ENCODE measurements at regions not wholly inside any gene's neighbourhood (a gene's known extent, or its start where the extent isn't known, plus 50 kb on each side); places are given as distances from the start of the nearest gene placed in this dataset.

DNA sequence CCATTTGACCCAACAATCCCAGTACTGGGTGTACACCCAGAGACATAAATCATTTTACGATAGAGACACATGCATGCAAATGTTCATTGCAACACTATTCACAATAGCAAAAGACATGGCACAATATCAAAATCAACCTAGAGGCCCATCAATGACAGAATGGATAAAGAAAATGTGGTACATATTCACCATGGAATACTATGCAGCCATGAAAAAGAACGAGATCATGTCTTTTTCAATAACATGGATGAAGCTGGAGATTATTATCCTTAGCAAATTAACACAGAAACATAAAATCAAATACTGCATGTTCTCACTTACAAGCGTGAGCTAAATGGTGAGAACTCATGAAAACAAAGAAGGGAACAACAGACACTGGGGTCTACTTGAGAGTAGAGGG, 249.1 kb downstream of the RASSF9 start:
- WGBS (ENCODE audit: low lambda C conversion rate, missing lambda C conversion rate): 93% methylated on average over 3 of the region's 3 CpGs
- no peaks in the 10 kb centered on the region for H4K20me1 ChIP-seq (ENCODE audit: insufficient read depth, poor library complexity, severe bottlenecking)

DNA sequence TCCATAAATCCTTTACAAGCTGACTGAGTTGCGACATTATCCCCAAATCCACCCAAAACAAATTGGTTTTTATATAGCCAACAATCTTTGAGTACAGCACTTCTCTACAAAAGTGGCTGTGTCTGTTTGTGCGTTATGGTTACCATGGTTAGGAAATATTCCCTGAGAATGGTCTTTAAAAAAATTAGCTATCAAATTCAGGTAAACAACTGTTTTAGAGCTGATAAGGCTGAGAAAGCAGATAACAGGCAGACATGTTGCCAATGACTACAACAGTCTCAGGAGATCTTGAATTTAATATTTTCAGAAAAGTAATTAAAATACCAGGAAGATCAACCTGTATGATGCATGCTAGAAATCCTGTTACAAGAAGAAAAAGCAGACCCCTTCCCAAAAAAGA, 248.0 kb downstream of the RASSF9 start:
- no peaks in the 10 kb centered on the region for H3K9me3 ChIP-seq (ENCODE audit: low read depth)
- H3K36me3 ChIP-seq (replicated peaks; ENCODE audit: insufficient read depth, low read depth): no peaks in the 10 kb centered on the region
- H3K4me2 ChIP-seq: no peak overlapping the region
- H3K4me1 ChIP-seq (ENCODE audit: insufficient read depth): no peaks in the 10 kb centered on the region
- no peaks in the 10 kb centered on the region for H4K20me1 ChIP-seq (ENCODE audit: insufficient read depth, poor library complexity, severe bottlenecking)
- H3K27ac ChIP-seq: no peak overlapping the region
- H3K9me2 ChIP-seq (replicated peaks; ENCODE audit: insufficient read depth): no peaks in the 10 kb centered on the region
- no peak overlapping the region for H2AFZ ChIP-seq
- TF ChIP-seq EZH2 (IDR thresholded peaks at IDR 0.05; ENCODE audit: borderline replicate concordance) (no peak), EZH2phosphoT487 (IDR thresholded peaks at IDR 0.05; ENCODE audit: low read depth, severe bottlenecking, unreplicated experiment) (no peak)
- TF ChIP-seq, protein P1, sequence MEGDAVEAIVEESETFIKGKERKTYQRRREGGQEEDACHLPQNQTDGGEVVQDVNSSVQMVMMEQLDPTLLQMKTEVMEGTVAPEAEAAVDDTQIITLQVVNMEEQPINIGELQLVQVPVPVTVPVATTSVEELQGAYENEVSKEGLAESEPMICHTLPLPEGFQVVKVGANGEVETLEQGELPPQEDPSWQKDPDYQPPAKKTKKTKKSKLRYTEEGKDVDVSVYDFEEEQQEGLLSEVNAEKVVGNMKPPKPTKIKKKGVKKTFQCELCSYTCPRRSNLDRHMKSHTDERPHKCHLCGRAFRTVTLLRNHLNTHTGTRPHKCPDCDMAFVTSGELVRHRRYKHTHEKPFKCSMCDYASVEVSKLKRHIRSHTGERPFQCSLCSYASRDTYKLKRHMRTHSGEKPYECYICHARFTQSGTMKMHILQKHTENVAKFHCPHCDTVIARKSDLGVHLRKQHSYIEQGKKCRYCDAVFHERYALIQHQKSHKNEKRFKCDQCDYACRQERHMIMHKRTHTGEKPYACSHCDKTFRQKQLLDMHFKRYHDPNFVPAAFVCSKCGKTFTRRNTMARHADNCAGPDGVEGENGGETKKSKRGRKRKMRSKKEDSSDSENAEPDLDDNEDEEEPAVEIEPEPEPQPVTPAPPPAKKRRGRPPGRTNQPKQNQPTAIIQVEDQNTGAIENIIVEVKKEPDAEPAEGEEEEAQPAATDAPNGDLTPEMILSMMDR (IDR thresholded peaks at IDR 0.05; ENCODE audit: poor library complexity): no peak
- no peaks in the 10 kb centered on the region for H3K27me3 ChIP-seq
- WGBS (ENCODE audit: low lambda C conversion rate, missing lambda C conversion rate): 75% methylated on average over 2 of the region's 2 CpGs
- no peak overlapping the region for H3K4me3 ChIP-seq
- no peaks in the 10 kb centered on the region for H3K79me2 ChIP-seq
- no peak for DNase-seq (ENCODE audit: low spot score)

More for the DNA sequence above, 249.1 kb downstream of the RASSF9 start:
- H3K27me3 ChIP-seq: no peaks in the 10 kb centered on the region
- TF ChIP-seq, protein P1 (IDR thresholded peaks at IDR 0.05; ENCODE audit: poor library complexity): no peak
- TF ChIP-seq EZH2phosphoT487 (IDR thresholded peaks at IDR 0.05; ENCODE audit: low read depth, severe bottlenecking, unreplicated experiment) (no peak), EZH2 (IDR thresholded peaks at IDR 0.05; ENCODE audit: borderline replicate concordance) (no peak)
- no peak overlapping the region for H3K27ac ChIP-seq
- no peaks in the 10 kb centered on the region for H3K79me2 ChIP-seq
- H3K9me2 ChIP-seq (replicated peaks; ENCODE audit: insufficient read depth): no peaks in the 10 kb centered on the region
- H3K9me3 ChIP-seq (ENCODE audit: low read depth): no peaks in the 10 kb centered on the region
- H3K4me1 ChIP-seq (ENCODE audit: insufficient read depth): no peaks in the 10 kb centered on the region
- no peak for DNase-seq (ENCODE audit: low spot score)
- H3K4me3 ChIP-seq: no peak overlapping the region
- H3K4me2 ChIP-seq: no peak overlapping the region
- H3K36me3 ChIP-seq (replicated peaks; ENCODE audit: insufficient read depth, low read depth): no peaks in the 10 kb centered on the region
- H2AFZ ChIP-seq: no peak overlapping the region

DNA sequence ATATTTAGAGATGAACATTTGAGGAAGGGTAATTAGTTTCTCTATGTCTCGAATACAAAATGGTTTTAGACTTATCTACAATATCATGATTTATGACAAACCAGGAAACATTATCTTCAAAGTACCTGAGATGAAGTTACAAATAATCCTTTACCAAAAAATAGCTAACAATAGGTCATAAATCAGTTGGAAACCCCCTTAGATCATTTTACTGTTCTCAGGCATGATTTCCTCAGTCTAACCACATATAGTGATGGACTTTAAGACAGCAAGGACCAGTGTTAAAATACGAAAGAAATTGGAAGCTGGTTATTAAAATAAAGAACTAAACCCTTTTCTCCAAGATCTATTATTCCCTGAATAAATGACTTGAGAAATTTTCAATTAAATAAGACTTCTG, 235.4 kb downstream of the RASSF9 start:
- no peaks in the 10 kb centered on the region for H3K79me2 ChIP-seq
- H3K9me3 ChIP-seq (ENCODE audit: low read depth): no peaks in the 10 kb centered on the region
- no peak overlapping the region for H2AFZ ChIP-seq
- no peak overlapping the region for H3K4me2 ChIP-seq
- no peaks in the 10 kb centered on the region for H3K27me3 ChIP-seq
- no peak for DNase-seq (ENCODE audit: low spot score)
- 80% methylated on average over 2 of the region's 2 CpGs for WGBS (ENCODE audit: low lambda C conversion rate, missing lambda C conversion rate)
- H3K27ac ChIP-seq: no peak overlapping the region
- no peaks in the 10 kb centered on the region for H4K20me1 ChIP-seq (ENCODE audit: insufficient read depth, poor library complexity, severe bottlenecking)
- TF ChIP-seq, protein P1 (IDR thresholded peaks at IDR 0.05; ENCODE audit: poor library complexity): no peak
- no peak for TF ChIP-seq EZH2phosphoT487 (IDR thresholded peaks at IDR 0.05; ENCODE audit: low read depth, severe bottlenecking, unreplicated experiment)
- no peak for TF ChIP-seq EZH2 (IDR thresholded peaks at IDR 0.05; ENCODE audit: borderline replicate concordance)
- H3K9me2 ChIP-seq (replicated peaks; ENCODE audit: insufficient read depth): no peaks in the 10 kb centered on the region
- no peaks in the 10 kb centered on the region for H3K4me1 ChIP-seq (ENCODE audit: insufficient read depth)
- no peak overlapping the region for H3K4me3 ChIP-seq
- H3K36me3 ChIP-seq (replicated peaks; ENCODE audit: insufficient read depth, low read depth): no peaks in the 10 kb centered on the region

GRCh38 chr12:85603556-85603955, 232.7 kb downstream of the RASSF9 start:
- no peaks in the 10 kb centered on the region for H3K4me1 ChIP-seq (ENCODE audit: insufficient read depth)
- no peaks in the 10 kb centered on the region for H3K9me3 ChIP-seq (ENCODE audit: low read depth)
- H3K27ac ChIP-seq: no peak overlapping the region
- H3K27me3 ChIP-seq: no peaks in the 10 kb centered on the region
- H3K79me2 ChIP-seq: no peaks in the 10 kb centered on the region
- TF ChIP-seq EZH2phosphoT487 (IDR thresholded peaks at IDR 0.05; ENCODE audit: low read depth, severe bottlenecking, unreplicated experiment): no peak
- H3K4me2 ChIP-seq: no peak overlapping the region
- H3K4me3 ChIP-seq: no peak overlapping the region
- no peaks in the 10 kb centered on the region for H3K9me2 ChIP-seq (replicated peaks; ENCODE audit: insufficient read depth)
- no peak for DNase-seq (ENCODE audit: low spot score)
- no peak overlapping the region for H2AFZ ChIP-seq
- H3K36me3 ChIP-seq (replicated peaks; ENCODE audit: insufficient read depth, low read depth): no peaks in the 10 kb centered on the region
- no peaks in the 10 kb centered on the region for H4K20me1 ChIP-seq (ENCODE audit: insufficient read depth, poor library complexity, severe bottlenecking)
- WGBS (ENCODE audit: low lambda C conversion rate, missing lambda C conversion rate): 70% methylated on average over 2 of the region's 2 CpGs
